A549 (cell line): ENCODE measurements at regions not wholly inside any gene's neighbourhood (a gene's known extent, or its start where the extent isn't known, plus 50 kb on each side); places are given as distances from the start of the nearest gene placed in this dataset.

Experiments
- ATAC-seq, 2 experiments: fragments of 200-7000 bp in 1 of 2; fragments of >200 bp in 1 of 2; cut with Nextera tagmentation in 1 of 2; cut with Tn5 transposase in 1 of 2; 3 replicates each; pipeline versions ENCODE4 v1.8.0 to v1.9.1; 2018 to 2020; ENCODE audit warnings: mild to moderate bottlenecking in 1 of 2, moderate library complexity in 1 of 2
- CTCF ChIA-PET: fragments of 300-600 bp; sonication (Branson Sonifier 250); formaldehyde crosslinking; extraction: SDS; loops from one replicate; lab custom pipeline; 2021; ENCODE audit warnings: antibody characterized with exemption, inconsistent platforms; lab: Yijun Ruan, JAX
- POLR2A ChIA-PET: fragments of 350-600 bp; formaldehyde crosslinking; extraction: SDS; loops from one replicate; lab custom pipeline; 2021; ENCODE audit warnings: antibody characterized with exemption, inconsistent platforms; lab: Yijun Ruan, JAX
- DNase-seq, 2 experiments: peaks; one replicate each; pipeline versions ENCODE4 v3.0.0 to v3.0.0-alpha.2; 2011 to 2016; ENCODE audit warnings: low read depth in 1 of 2, low spot score in 1 of 2
- FAIRE-seq: peaks from 2 replicates; lab custom pipeline; 2011; peaks lifted over from hg19 to GRCh38; lab: Jason Lieb, UNC
- H3K27ac ChIP-seq, 2 experiments: fragments of >200 bp; sonication (Bioruptor Twin); formaldehyde crosslinking; 3 replicates each; pipeline ENCODE4 v1.5.1; 2016 to 2017
- H3K4me1 ChIP-seq: fragments of >200 bp; sonication (Bioruptor Twin); formaldehyde crosslinking; 3 replicates; pipeline ENCODE4 v1.6.1; 2016
- H3K4me2 ChIP-seq: fragments of >200 bp; sonication (Bioruptor Twin); formaldehyde crosslinking; 3 replicates; pipeline ENCODE4 v1.6.1; 2016
- H3K4me3 ChIP-seq: fragments of >200 bp; sonication (Bioruptor Twin); formaldehyde crosslinking; 3 replicates; pipeline ENCODE4 v1.5.1; 2016
- H3K9me3 ChIP-seq: fragments of >200 bp; sonication (Bioruptor Twin); formaldehyde crosslinking; 3 replicates; pipeline ENCODE4 v1.6.1; 2016
- BHLHE40 ChIP-seq: IDR thresholded peaks from 2 replicates; pipeline ENCODE4 v1.6.1; 2012; ENCODE audit warnings: low read depth, low read length, inconsistent platforms
- CBX8 ChIP-seq: fragments of 200-600 bp; sonication (generic); IDR thresholded peaks from 2 replicates; pipeline ENCODE4 v1.6.1; 2016
- CEBPB ChIP-seq, 2 experiments: fragments of >200 bp in 1 of 2; sonication (Bioruptor Twin) in 1 of 2; formaldehyde crosslinking in 1 of 2; IDR thresholded peaks; 2 replicates each; pipeline ENCODE4 v1.6.1; 2012 to 2016
- CHD4 ChIP-seq: fragments of 200-600 bp; sonication (generic); IDR thresholded peaks from 2 replicates; pipeline ENCODE4 v1.6.1; 2016; ENCODE audit warnings: antibody characterized with exemption, mild to moderate bottlenecking, borderline replicate concordance
- EHMT2 ChIP-seq: fragments of 200-600 bp; sonication (generic); IDR thresholded peaks from 2 replicates; pipeline ENCODE4 v1.6.1; 2016; ENCODE audit warnings: antibody characterized with exemption, low read depth, mild to moderate bottlenecking, moderate library complexity
- EP300 ChIP-seq, 2 experiments: fragments of >200 bp; sonication (Bioruptor Twin); formaldehyde crosslinking; IDR thresholded peaks; 2 replicates in 1 of 2; 3 replicates in 1 of 2; pipeline ENCODE4 v1.6.1; 2016 to 2017
- FOSB ChIP-seq: fragments of 250-450 bp; sonication (Bioruptor Pico); IDR thresholded peaks from 2 replicates; pipeline ENCODE4 v1.5.0; 2020; ENCODE audit warnings: mild to moderate bottlenecking, moderate library complexity
- FOSL2 ChIP-seq, 2 experiments: fragments of 450-650 bp in 1 of 2; fragments of >200 bp in 1 of 2; sonication (Bioruptor Twin) in 1 of 2; formaldehyde crosslinking; IDR thresholded peaks; 2 replicates each; pipeline versions ENCODE4 v1.5.0 to v1.6.1; 2016 to 2020; ENCODE audit warnings: mild to moderate bottlenecking in 1 of 2, moderate library complexity in 1 of 2
- FOXS1 ChIP-seq: fragments of 250-450 bp; sonication (Bioruptor Pico); IDR thresholded peaks from 2 replicates; pipeline ENCODE4 v1.5.0; 2020; ENCODE audit warnings: mild to moderate bottlenecking, moderate library complexity
- GATA3 ChIP-seq: IDR thresholded peaks from 2 replicates; pipeline ENCODE4 v1.6.1; 2012; ENCODE audit warnings: borderline replicate concordance
- HEYL ChIP-seq: fragments of 250-450 bp; sonication (Bioruptor Pico); IDR thresholded peaks from 2 replicates; pipeline ENCODE4 v1.8.0; 2021; ENCODE audit warnings: mild to moderate bottlenecking, moderate library complexity
- HOXB13 ChIP-seq: fragments of 250-450 bp; sonication (Bioruptor Pico); IDR thresholded peaks from 2 replicates; pipeline ENCODE4 v1.5.0; 2020; ENCODE audit warnings: low read depth, mild to moderate bottlenecking, moderate library complexity
- HOXB5 ChIP-seq: fragments of 250-450 bp; sonication (Bioruptor Pico); IDR thresholded peaks from 2 replicates; pipeline ENCODE4 v1.5.0; 2020; ENCODE audit warnings: mild to moderate bottlenecking, moderate library complexity
- JUN ChIP-seq, 2 experiments: fragments of >200 bp; sonication (Bioruptor Twin); formaldehyde crosslinking; IDR thresholded peaks; 2 replicates in 1 of 2; 3 replicates in 1 of 2; pipeline ENCODE4 v1.6.1; 2016 to 2017
- JUNB ChIP-seq: fragments of >200 bp; sonication (Bioruptor Twin); formaldehyde crosslinking; IDR thresholded peaks from 2 replicates; pipeline ENCODE4 v1.6.1; 2016
- KDM1A ChIP-seq: fragments of 200-600 bp; sonication (generic); IDR thresholded peaks from 2 replicates; pipeline ENCODE4 v1.6.1; 2016; ENCODE audit warnings: low read depth, mild to moderate bottlenecking
- MAFK ChIP-seq: fragments of 450-650 bp; IDR thresholded peaks from 2 replicates; pipeline ENCODE4 v1.6.1; 2014; ENCODE audit not compliant: partially characterized antibody
- MAZ ChIP-seq: fragments of 150-350 bp; IDR thresholded peaks from 2 replicates; pipeline ENCODE4 v1.6.1; 2014; ENCODE audit warnings: antibody characterized with exemption, low read depth, low read length, borderline replicate concordance
- MYC ChIP-seq: IDR thresholded peaks from 2 replicates; pipeline ENCODE4 v1.6.1; 2012; ENCODE audit warnings: mild to moderate bottlenecking, inconsistent platforms, low read length, improper control_type of control experiment, borderline replicate concordance
- NR3C1 ChIP-seq: fragments of >200 bp; sonication (Bioruptor Twin); formaldehyde crosslinking; IDR thresholded peaks from 3 replicates; pipeline ENCODE4 v1.6.1; 2017
- PBX3 ChIP-seq: IDR thresholded peaks from 2 replicates; pipeline ENCODE4 v1.6.1; 2012
- POLR2A ChIP-seq: IDR thresholded peaks from 2 replicates; pipeline ENCODE4 v1.6.1; 2012; ENCODE audit warnings: mild to moderate bottlenecking, low read length
- POLR2AphosphoS2 ChIP-seq: conservative IDR thresholded peaks from 2 replicates; pipeline ENCODE4 v1.6.1; 2012; ENCODE audit warnings: low read length, improper control_type of control experiment, inconsistent platforms
- RAD21 ChIP-seq, 2 experiments: fragments of >200 bp in 1 of 2; sonication (Bioruptor Twin) in 1 of 2; formaldehyde crosslinking in 1 of 2; IDR thresholded peaks in 1 of 2; conservative IDR thresholded peaks in 1 of 2; 2 replicates in 1 of 2; 3 replicates in 1 of 2; pipeline ENCODE4 v1.6.1; 2012 to 2018; ENCODE audit warnings: inconsistent platforms in 1 of 2
- RARB ChIP-seq: fragments of 250-450 bp; sonication (Bioruptor Pico); IDR thresholded peaks from 2 replicates; pipeline ENCODE4 v1.8.0; 2021; ENCODE audit warnings: mild to moderate bottlenecking, moderate library complexity
- RFX5 ChIP-seq: fragments of 450-650 bp; IDR thresholded peaks from 2 replicates; pipeline ENCODE4 v1.7.1; 2014; ENCODE audit warnings: antibody characterized with exemption, mild to moderate bottlenecking, moderate library complexity
- RNF2 ChIP-seq: fragments of 200-600 bp; sonication (generic); IDR thresholded peaks from 2 replicates; pipeline ENCODE4 v1.6.1; 2016; ENCODE audit warnings: low read depth, mild to moderate bottlenecking, antibody characterized with exemption, moderate library complexity, borderline replicate concordance
- TFCP2L1 ChIP-seq: fragments of 250-450 bp; sonication (Bioruptor Pico); IDR thresholded peaks from 2 replicates; pipeline ENCODE4 v1.5.0; 2021; ENCODE audit warnings: mild to moderate bottlenecking
- TP53 ChIP-seq: fragments of 250-450 bp; sonication (Bioruptor Pico); IDR thresholded peaks from 2 replicates; pipeline ENCODE4 v1.5.0; 2021; ENCODE audit warnings: mild to moderate bottlenecking, moderate library complexity
- ZC3H11A ChIP-seq: fragments of 450-650 bp; IDR thresholded peaks from 2 replicates; pipeline ENCODE4 v1.6.1; 2014; ENCODE audit warnings: antibody characterized with exemption, mild to moderate bottlenecking
- WGBS: methylation state at CpG from one replicate; pipeline ENCODE4 v1.1.6; 2017; ENCODE audit errors: missing lambda C conversion rate; 5-methylcytosine and 5-hydroxymethylcytosine counted together
- TF ChIP-seq, protein P1 (sequence below): IDR thresholded peaks from 2 replicates; pipeline ENCODE4 v1.6.1; 2012; ENCODE audit warnings: low read depth, borderline replicate concordance
- TF ChIP-seq, protein P2 (sequence below): fragments of 250-450 bp; sonication (Bioruptor Pico); IDR thresholded peaks from 2 replicates; pipeline ENCODE4 v1.5.0; 2020; ENCODE audit warnings: low read depth, mild to moderate bottlenecking, moderate library complexity
- TF ChIP-seq, protein P3 (sequence below): fragments of 450-650 bp; IDR thresholded peaks from 2 replicates; pipeline ENCODE4 v1.6.1; 2014; ENCODE audit warnings: antibody characterized with exemption

- Histone ChIP-seq H3K27ac (peak overlapping the region; percentile 63 to 79), H3K4me1 (peaks cover 16% of the 10 kb centered on the region; the same call in 2 of the 3 replicates), H3K4me2 (peak overlapping the region; percentile 57), H3K9me3 (no peaks in the 10 kb centered on the region; the same call in 2 of the 3 replicates), H3K4me3 (no peak overlapping the region)
- ChIA-PET CTCF (interaction anchor here (0.9 kb wide), 1 partner anchor 26 kb away, joined by 3 read pairs; no protein-coding TSS in a partner anchor), POLR2A (no interaction called here)
- ATAC-seq: peak; percentile 71 to 88
- TF ChIP-seq HOXB13 (CRISPR knock-in tag) (no peak), TP53 (CRISPR knock-in tag) (no peak), BHLHE40 (no peak), TFCP2L1 (CRISPR knock-in tag) (no peak), RAD21 (conservative IDR thresholded peaks at IDR 0.05 in 1 of 2, IDR thresholded peaks at IDR 0.05 in 1 of 2) (no peak), NR3C1 (no peak), CEBPB (IDR thresholded peaks at IDR 0.05) (peak in 1 of 2 experiments; percentile 42; a peak in 2 of 4 replicates), POLR2AphosphoS2 (no peak), KDM1A (no peak), JUN (IDR thresholded peaks at IDR 0.05) (0 out of 5 replicates have a peak, but pooled peaks of 1 of the 2 experiments have one; percentile 29), HEYL (no peak), FOSL2 (IDR thresholded peaks at IDR 0.05) (peak; percentile 21; the same call in 1 of the 2 replicates), FOSL2 (CRISPR knock-in tag; IDR thresholded peaks at IDR 0.05) (peak; percentile 65), MAZ (no peak), EP300 (IDR thresholded peaks at IDR 0.05) (peak; percentile 9 to 42; a peak in 1 of 5 replicates), EHMT2 (no peak), GATA3 (peak; percentile 59; the same call in 1 of the 2 replicates), ZC3H11A (no peak), FOSB (CRISPR knock-in tag) (no peak), HOXB5 (CRISPR knock-in tag) (no peak), MYC (no peak), POLR2A (no peak), FOXS1 (CRISPR knock-in tag) (no peak), JUNB (peak; percentile 61), CBX8 (no peak), CHD4 (no peak), RNF2 (no peak), PBX3 (no peak), MAFK (peak; percentile 24), RARB (CRISPR knock-in tag) (no peak), RFX5 (no peak)
- TF ChIP-seq, protein P1, sequence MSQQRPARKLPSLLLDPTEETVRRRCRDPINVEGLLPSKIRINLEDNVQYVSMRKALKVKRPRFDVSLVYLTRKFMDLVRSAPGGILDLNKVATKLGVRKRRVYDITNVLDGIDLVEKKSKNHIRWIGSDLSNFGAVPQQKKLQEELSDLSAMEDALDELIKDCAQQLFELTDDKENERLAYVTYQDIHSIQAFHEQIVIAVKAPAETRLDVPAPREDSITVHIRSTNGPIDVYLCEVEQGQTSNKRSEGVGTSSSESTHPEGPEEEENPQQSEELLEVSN: no peak
- TF ChIP-seq, protein P2, sequence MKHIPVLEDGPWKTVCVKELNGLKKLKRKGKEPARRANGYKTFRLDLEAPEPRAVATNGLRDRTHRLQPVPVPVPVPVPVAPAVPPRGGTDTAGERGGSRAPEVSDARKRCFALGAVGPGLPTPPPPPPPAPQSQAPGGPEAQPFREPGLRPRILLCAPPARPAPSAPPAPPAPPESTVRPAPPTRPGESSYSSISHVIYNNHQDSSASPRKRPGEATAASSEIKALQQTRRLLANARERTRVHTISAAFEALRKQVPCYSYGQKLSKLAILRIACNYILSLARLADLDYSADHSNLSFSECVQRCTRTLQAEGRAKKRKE (CRISPR knock-in tag): no peak
- TF ChIP-seq, protein P3, sequence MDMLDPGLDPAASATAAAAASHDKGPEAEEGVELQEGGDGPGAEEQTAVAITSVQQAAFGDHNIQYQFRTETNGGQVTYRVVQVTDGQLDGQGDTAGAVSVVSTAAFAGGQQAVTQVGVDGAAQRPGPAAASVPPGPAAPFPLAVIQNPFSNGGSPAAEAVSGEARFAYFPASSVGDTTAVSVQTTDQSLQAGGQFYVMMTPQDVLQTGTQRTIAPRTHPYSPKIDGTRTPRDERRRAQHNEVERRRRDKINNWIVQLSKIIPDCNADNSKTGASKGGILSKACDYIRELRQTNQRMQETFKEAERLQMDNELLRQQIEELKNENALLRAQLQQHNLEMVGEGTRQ: no peak
- peak; percentile 2 to 68 for DNase-seq
- no peak for FAIRE-seq
- 7% methylated on average over 3 of the region's 3 CpGs for WGBS
These were observed 444.9 kb upstream of the FOXG1 start for GRCh38 chr14:28321475-28322244.
